GM03348 (cell line): ENCODE measurements at regions not wholly inside any gene's neighbourhood (a gene's known extent, or its start where the extent isn't known, plus 50 kb on each side); places are given as distances from the start of the nearest gene placed in this dataset.

Experiments used
- DNase-seq: peaks from one replicate; pipeline ENCODE4 v3.0.0; 2012; ENCODE audit warnings: low spot score

- no peak for DNase-seq
Measured at GRCh38 chr3:99542767-99543518, 95.5 kb upstream of the COL8A1 start.

- DNase-seq = no peak
Measured at GRCh38 chr3:99541181-99541580, 97.2 kb upstream of the COL8A1 start.

- DNase-seq = no peak
Measured at GRCh38 chr3:99537416-99537815, 101.0 kb upstream of the COL8A1 start.

DNA sequence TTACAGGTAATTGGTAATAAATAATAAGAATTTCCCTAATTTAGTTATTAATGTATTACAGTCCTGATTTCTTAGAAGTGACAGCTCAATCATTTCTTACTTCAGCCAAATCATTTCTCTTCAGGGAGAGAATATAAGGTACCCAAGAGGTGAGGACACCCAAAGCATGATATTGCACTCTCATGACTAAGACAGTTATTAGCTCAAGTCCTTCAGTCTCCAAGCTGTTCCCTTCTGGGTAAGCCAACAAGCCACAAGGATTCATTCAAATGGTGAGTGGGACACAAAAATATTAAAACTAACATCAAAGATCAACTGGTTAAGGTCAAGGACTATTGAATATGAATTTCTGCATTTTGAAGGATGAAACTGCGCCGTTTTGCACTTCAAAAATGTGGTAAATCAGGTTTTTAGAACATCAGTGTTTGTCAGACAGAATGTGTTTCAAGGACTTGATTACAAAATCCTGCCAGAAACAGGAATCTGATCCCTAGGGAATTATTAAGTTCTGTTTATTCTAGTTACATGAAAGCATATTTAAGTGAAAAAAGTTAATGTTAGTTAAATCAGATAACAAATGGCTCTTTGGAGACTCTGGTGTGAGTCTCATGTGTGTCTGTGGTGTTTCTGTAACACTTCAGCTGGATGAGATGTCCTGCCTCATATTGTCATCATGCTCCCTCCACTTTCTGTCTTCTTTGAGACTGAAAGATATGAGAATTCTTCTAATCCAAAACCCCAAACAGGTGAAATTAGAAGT, 101.7 kb upstream of the COL8A1 start:
- DNase-seq = no peak

DNA sequence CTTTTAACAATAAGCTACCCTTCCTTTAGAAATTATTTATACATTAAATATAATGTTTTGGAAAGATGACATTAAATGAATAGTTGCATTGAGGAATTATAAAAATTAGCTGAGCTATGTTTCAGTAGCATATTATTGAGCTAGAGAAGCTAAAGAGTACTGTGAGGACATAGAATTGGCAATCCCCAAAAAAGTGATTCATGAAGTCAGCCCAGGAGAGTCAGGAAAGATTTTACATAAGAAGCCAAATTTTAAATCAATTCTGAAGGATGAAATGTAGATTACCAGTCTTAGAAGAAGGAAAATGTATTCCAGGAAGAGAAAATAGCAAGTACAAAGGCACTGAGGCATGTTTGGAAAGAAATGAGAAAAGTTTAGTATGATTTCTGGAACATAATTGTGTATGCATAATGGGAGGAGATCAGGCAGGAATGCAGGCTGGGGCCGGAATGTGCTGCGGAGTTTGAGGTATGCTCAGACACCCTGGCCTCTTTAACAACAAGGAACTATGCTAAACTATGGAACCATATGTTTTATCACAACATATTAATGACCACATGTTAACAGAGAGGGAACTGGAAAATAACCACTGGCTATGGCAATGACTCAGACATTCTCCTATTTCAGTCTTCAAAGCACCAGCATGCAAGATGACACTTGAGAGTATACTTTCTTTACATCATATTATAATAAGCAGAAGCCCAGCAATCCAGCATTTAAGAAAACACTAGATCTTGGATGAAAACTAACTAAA, 103.3 kb upstream of the COL8A1 start:
- peak; percentile 23 for DNase-seq

DNA sequence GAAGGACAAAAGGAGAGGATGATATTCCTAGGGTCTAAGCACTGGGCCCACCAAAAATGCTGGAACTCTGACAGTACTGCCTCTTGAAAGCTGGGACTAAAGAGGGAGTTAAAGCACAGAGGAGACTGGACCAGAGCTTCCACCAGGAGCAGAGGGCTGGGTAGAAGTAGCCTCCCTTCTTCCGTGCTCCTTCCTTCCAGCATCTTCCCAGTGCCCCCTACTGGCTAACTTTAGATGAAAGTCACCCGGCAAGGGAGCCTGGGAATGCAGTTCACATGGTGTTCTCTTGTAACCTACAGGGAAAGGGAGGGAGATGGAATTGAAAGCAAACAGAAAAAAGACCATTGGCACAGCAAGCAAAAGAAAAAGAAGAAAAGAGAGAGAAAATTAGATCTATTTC, 106.1 kb upstream of the COL8A1 start:
- DNase-seq = peak; percentile 72

- DNase-seq = no peak
Measured at GRCh38 chr3:99529265-99529664, 109.1 kb upstream of the COL8A1 start.

DNA sequence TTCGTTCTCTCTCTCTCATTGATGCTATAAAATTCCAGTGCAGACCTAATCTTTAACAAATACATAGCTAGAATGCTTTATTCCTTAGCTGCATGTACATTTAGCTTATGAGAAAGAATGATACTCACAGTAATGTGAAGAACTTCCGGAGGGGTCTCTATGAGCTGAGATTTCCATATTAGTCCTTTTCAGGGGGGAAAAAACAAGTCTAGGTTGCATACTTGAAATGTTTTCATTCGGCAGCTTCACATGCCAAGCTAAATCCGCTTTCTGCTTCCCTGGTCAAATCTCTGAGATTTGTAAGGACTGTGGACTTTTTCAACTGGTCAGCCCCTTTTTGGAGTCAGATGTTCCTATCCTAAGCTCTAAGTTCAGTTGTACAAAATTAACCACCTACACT, 111.5 kb upstream of the COL8A1 start:
- no peak for DNase-seq

DNA sequence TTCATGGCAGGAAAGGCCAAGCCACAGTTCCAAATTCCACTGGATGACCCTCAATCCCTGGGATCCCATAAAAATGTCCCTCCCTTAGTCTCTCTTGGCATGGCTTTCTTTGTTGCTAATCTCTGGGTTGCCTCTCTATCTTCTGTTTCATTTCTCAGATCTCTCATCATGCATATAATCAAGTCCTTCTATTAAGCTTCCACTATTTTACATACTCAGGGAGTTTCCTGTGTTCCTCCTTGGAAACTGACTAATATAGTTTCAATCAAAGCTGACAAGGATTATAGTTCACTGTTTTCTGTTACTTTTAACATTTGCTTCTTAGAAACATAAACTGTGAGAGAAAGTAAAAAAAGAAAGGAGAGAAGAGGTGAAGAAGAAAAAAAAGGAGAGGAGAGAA, 113.8 kb upstream of the COL8A1 start:
- DNase-seq = no peak

DNA sequence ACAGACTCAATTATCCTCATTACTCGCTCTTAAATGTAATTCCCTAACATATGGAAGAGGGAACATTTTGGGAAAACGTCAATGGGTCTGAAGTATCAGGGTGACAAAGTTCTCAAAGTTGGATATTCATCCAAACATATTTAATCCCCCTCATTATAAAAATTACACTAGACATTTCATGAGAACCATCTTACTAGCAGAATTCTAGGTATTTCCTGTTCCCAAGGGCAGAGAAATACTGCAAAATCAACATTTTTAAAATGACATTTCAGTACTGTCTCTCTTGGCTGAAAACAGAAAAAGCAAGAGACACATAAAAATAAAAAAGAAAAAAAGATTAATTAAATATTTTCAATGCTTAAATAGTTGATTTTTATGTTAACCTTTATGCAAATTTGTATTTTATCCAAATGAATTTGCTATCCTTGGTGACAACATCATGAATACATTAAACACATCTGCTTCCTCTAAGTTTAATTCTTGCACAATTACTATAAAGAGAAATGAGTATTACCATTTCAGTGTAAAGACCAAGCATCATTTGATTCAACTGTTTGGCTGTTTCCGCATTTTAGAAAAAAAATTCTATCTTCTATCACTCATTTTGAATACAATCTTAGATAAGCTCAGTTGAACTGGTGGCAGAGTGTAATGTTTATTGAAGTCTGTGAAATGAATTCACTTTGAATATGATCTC, 114.8 kb upstream of the COL8A1 start:
- no peak for DNase-seq

- DNase-seq = no peak
Measured at GRCh38 chr3:99522147-99522546, 116.2 kb upstream of the COL8A1 start.

- no peak for DNase-seq
Measured at GRCh38 chr3:99521551-99521950, 116.8 kb upstream of the COL8A1 start.

DNA sequence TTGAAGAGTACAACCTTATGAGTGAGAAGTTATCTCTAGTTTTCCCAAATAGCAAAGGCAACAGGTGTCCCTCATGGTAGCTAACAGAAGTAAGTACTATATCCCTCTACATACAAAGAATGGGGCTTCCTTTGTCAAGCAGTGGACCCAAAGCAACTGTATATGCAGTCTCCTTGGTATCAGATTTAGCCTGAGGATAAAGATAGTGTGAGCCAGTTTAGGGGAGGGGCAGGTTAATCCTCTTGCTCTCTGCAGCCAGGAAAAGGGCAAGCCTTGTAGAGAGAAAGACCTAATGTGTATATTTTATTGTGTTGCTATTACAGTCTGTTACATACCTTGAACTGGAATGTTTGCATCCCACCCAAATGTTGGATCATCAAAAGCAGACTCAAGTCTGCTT, 117.9 kb upstream of the COL8A1 start:
- DNase-seq = no peak

DNA sequence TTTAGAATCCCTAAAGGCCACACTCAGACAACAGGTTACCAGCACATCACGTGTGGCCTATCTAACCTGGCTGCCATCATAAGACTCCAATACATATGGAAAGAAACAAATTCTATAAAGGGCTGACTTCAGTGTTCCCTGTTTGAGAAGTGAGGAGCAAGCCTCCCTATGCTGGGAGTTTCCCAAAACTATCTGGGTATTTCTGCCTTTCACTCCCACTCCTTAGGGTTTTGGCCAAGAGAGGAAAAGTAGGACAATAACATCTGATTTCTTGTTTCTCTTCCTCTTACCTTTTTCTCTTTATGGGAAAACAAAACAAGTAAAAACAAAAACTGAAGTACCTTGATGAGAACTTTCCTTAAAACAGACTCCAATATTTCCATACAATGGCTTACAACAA, 121.5 kb upstream of the COL8A1 start:
- no peak for DNase-seq

DNA sequence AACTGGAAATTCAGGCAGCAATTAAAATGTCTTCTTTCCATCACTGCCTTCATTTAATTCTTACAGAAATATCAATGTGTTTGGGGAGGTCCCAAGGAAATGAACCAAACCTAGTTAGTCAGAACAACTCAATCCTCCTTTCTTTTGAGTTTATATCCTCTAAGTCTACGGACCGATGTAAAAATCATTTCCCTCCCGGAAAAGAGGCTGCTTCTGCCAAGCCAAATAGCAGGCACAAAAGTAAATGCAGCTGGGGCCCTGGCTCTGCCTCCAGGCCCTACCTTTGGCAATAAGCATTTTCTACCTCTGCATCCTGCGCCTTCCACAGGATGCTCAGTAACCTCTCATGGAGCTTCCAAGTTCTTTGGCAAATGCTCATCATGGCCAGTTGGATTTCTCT, 122.5 kb upstream of the COL8A1 start:
- DNase-seq = no peak

- DNase-seq = peak; percentile 32
Measured at GRCh38 chr3:99509224-99509623, 129.2 kb upstream of the COL8A1 start.

GRCh38 chr3:99508191-99508590, 130.2 kb upstream of the COL8A1 start:
- DNase-seq = no peak

DNA sequence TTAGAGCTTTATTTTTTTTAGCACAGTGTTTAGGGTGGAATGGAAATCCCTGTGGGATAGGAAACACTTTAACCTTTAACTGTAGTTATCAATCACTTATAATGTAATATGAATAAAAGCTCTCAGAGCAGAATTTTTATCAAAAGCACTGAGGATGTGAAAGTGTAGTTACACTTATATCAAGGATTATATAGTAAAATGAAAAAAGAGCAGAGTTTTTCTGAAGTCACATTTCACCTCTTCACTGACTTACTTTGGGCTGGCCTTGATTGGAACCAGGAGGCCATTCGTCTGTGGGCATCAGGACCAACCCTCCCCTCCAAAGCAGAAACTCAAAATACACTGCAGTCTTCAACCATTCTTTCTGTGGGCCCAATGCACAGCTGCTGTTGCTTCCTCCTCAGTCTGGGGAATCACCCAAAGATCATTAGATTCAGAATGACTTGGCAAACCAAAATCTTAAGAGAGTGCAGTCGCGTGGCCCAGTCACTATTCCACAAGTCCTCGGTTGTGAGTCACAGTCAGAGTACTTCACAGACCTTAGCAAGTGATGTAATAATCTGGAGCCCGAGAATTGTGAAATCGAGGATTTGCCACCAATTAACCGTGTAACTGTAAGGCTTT, 132.6 kb upstream of the COL8A1 start:
- DNase-seq = peak; percentile 82

GRCh38 chr3:99505200-99505599, 133.2 kb upstream of the COL8A1 start:
- no peak for DNase-seq

DNA sequence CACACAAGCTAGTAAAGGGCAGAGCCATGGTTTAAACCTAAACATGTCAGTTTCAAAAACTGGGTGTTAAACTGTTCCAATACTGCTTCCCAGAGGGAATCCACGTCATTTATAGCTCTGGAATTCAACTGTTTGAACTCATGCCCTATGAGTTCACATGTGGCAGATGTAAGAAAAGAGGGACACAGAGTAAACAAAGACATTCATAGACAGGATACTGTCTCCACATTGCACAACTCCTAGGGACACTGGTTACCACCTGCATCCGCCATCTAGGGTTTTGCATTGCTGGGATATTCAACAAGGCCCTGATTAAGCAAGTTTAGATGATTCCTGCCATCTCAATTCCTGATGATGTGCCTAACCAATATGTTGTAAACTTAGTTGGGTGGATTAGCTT, 134.1 kb upstream of the COL8A1 start:
- no peak for DNase-seq

DNA sequence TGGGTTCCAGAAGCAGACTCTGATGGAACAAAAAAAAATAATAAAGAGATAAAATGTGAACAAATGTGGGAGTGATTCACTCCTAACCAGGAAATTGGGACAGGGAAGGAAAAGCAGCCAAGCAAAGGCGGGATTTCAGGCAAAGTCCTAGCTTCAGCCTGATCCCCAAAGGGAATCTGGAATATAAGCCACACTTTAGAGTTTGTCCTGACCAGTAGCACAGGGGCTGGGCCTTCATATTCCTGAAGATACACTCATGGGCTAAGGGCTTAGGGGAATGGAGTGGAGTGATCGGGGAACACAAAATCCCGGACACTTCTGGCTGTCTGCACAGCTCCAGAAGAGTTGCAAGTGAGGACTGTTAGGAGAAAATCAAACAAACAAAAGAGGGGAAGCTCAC, 135.0 kb upstream of the COL8A1 start:
- DNase-seq = peak; percentile 25

GRCh38 chr3:99502871-99503270, 135.5 kb upstream of the COL8A1 start:
- no peak for DNase-seq
